AG09319 (cell line): ENCODE measurements at regions not wholly inside any gene's neighbourhood (a gene's known extent, or its start where the extent isn't known, plus 50 kb on each side); places are given as distances from the start of the nearest gene placed in this dataset.
"Not testable (repeated sequence)": the region's sequence is repeated elsewhere in the genome, so short reads cannot be mapped to it uniquely, and the experiment has no call there.

Experiments
- DNase-seq: peaks from one replicate; pipeline ENCODE4 v3.0.0-alpha.2; 2010; ENCODE audit warnings: low read depth; ENCODE audit errors: extremely low read depth
- CTCF ChIP-seq: IDR thresholded peaks from 2 replicates; pipeline ENCODE4 v1.5.1; 2011; ENCODE audit warnings: low read depth, mild to moderate bottlenecking, inconsistent platforms, low read length, moderate library complexity

GRCh38 chr14:45947830-45948229, 694.8 kb upstream of the MIS18BP1 start:
- no peak for TF ChIP-seq CTCF
- no peak for DNase-seq

- no peak for DNase-seq
- no peak for TF ChIP-seq CTCF
Measured at GRCh38 chr14:45946251-45946650, 693.2 kb upstream of the MIS18BP1 start.

GRCh38 chr14:45940318-45940717, 687.3 kb upstream of the MIS18BP1 start:
- DNase-seq = no peak

GRCh38 chr14:45939572-45939971, 686.6 kb upstream of the MIS18BP1 start:
- DNase-seq = no peak
- TF ChIP-seq CTCF = no peak

More at GRCh38 chr14:45940318-45940717, 687.3 kb upstream of the MIS18BP1 start:
- no peak for TF ChIP-seq CTCF

GRCh38 chr14:45919995-45920394, 667.0 kb upstream of the MIS18BP1 start:
- not testable (repeated sequence) for DNase-seq

GRCh38 chr14:45916340-45916953, 663.4 kb upstream of the MIS18BP1 start:
- TF ChIP-seq CTCF = no peak
- no peak for DNase-seq

- no peak for DNase-seq
- TF ChIP-seq CTCF = no peak
Measured at GRCh38 chr14:45907782-45908181, 654.8 kb upstream of the MIS18BP1 start.

- DNase-seq = no peak
- no peak for TF ChIP-seq CTCF
Measured at GRCh38 chr14:45906257-45906656, 653.3 kb upstream of the MIS18BP1 start.
